HG03103 (cell line): ENCODE measurements at regions not wholly inside any gene's neighbourhood (a gene's known extent, or its start where the extent isn't known, plus 50 kb on each side); places are given as distances from the start of the nearest gene placed in this dataset.

Experiments used
- ATAC-seq: cut with Tn5 transposase; IDR thresholded peaks from one replicate; pipeline ENCODE4 v1.9.1; 2021; ENCODE audit warnings: low read depth; ENCODE audit not compliant: unreplicated experiment

DNA sequence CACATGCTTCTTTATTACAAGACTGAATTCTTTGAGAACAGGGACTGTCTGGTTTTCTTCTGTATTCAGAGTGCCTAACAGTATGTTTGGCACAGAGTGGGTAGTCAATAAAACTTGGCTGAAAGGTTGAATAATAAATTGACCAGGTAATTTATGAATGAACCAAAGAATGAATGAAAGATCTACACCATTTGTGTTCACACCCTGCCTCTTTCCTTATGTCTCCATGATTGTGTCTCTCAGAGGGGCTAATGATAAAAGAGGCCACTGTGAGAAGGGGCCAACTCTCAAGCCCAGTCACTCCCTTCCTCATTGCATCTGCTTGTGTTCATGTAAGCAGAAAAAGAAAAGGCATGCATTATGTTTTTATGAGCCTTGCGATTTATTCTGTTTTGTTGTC is 569.7 kb upstream of the TENM4 start:
- ATAC-seq: no peak

DNA sequence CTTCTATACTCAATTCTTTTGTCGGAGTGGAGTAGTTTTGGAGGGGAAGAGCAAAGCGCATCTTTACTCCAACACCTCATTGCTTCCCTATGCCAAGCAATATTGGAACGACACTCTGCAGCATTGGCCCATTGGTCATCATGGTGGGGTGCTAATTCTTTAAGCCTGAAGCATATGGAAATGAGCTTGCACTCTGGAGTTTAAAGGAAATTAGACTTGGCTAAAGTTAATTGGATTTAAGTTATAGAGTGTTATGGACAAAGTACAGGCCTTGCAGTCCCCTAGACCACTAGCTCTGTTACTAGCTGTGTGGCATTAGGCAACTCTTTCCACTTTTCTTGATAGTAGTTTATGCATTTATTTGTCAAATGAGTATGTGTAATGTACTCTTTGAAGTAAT is 568.3 kb upstream of the TENM4 start:
- no peak for ATAC-seq

- ATAC-seq: no peak
Measured at GRCh38 chr11:80007616-80008015, 566.8 kb upstream of the TENM4 start.

DNA sequence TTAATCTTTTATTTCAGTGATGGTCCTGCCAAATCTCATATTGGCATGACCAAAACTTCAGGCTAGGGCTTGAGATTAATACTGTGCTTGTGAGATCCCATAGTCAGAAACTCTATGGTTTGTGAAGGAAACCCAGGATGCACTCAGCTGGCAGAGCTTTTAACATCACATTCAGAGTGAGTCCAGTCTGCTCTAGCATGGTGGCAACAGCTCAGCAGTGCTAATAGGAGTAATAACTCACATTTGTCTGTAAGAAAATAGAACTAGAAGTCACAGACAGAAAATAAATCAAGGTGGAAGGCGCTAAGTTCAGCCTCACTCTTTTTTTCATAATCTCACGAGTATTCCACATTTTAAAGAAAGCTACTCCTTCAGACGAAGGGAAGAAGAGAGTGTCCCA is 549.3 kb upstream of the TENM4 start:
- no peak for ATAC-seq

GRCh38 chr11:79982185-79982584 is 541.4 kb upstream of the TENM4 start:
- ATAC-seq: no peak

DNA sequence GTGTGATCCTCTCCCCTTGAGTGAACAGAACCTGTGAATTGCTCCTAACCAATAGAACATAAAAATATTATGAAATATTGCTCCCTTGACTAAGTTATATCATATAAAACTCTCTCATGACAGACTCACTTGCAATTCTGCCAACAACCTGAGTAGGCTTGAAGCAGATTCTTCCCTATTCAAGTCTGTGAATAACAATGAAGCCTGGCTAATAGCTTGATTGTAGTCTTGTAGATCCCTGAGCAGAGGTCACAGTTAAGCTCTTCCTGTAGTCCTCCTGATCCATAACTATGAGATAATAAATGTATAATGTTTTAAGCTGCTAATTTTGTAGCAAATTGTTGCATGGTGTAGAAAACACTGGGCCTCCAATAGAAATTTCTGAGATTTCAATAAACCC is 540.1 kb upstream of the TENM4 start:
- ATAC-seq: no peak

DNA sequence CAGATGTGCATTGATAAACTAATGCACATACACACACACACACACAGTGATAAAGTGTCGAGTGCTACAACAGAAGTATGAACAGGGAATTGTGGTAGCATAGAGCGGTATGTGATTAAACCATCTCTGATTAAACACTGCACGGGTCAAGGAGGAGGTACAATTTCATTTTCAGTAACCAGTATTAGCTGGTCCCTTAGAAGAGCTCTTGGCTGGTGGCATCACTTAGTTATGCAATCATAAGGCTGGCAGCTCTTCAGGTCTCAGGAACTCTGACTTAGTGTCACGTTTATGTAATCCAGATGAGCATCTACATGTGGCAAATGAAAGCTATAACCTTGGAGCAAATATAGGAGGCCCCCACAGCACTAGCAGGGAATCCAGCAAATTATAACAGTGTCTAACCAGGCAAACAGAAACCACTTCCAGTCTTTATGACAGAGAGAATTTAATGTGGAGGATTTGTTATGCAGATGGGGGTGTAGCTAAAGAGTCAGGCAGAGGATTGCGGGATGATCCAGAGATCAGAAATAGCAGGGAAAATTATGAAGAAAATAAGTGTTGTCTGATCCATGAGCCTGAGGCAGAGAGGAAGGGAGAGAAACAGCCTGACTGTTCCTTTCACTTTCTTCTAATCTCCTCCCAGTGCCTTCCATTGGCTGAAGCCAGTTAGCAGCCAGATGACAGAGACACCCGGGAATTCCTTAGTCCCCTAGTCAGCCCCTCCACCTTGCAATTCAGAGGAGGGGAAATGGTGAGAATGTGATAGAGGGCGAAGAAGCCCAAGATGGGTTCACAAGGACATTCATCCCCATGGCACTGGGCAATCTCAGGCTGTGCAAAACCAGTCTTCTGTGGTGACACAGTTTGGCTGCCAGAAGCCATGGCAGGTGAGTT is 533.1 kb upstream of the TENM4 start:
- no peak for ATAC-seq

DNA sequence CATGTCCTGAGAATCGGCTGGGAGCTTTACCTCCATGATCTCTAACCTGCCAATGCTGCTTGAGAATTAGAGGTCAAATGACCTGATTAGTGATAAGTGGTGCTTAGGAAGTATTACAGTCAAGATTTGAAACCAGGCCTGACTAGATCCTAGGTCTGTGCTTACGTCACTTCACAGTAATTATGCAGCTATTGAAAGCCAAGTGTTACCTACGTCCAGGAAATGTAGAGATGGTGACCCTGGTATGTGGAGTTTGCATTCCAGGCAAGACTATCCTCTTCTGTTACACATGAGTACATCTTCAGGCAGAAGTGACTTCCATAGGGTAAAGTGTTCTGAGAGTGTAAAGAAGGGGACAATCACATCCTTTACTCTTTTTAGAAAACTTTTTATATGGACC is 530.4 kb upstream of the TENM4 start:
- no peak for ATAC-seq

GRCh38 chr11:79966592-79966991 is 525.8 kb upstream of the TENM4 start:
- ATAC-seq: no peak

DNA sequence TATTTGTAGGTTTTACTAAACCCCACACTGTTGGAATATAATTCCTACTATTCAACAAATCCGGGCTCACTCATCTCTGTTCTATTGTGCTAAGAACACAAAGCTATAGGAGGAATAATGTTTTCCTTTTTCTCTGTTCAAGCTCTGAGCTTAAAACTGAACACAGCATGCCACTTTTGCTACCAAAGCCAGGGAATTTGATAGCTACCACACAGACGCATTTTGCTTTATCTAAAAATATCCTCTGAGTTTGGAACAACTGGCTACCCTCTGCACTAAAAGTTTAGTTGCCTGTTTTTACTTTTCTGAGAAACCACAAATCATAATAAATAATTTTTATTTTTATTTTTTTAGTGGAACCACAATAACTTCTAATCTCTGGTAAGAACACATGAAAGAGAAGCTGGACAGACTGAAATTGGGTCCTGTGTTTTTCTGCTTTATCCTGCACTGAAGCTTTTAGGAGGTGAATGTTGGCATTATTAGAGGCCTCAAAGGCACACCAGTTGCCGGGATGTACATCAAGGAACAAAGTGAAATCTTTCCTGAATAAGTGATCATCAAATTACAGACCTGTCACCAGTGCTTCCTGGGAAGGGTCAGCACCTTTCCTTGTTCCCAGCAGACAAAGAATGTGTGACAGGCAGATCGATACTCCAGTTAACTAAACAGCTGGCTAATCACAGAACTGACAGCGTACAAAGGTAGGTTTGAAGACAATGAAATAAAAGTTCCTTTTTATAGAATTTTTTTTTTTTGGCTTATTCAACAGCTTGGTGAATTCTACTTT is 523.2 kb upstream of the TENM4 start:
- no peak for ATAC-seq

GRCh38 chr11:79960461-79960860 is 519.6 kb upstream of the TENM4 start:
- no peak for ATAC-seq

DNA sequence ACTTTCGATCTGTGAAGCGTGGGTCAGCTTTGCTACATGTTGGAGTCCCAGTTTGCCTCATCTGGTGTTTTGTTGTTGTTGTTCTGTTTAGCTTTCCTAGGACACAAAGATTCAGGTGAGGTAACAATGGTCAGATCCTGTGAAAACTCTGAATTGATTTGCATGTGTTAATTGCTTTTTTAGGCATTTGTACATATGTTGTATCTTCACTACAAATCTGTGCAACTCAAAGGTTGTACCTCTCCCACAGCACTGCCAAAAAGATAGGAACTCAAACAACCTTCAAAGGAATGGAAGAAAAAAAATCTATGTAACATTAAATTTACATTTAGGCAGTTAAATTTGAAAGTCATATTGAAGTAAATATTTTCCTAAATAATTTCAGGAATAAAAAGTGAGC is 518.5 kb upstream of the TENM4 start:
- no peak for ATAC-seq

DNA sequence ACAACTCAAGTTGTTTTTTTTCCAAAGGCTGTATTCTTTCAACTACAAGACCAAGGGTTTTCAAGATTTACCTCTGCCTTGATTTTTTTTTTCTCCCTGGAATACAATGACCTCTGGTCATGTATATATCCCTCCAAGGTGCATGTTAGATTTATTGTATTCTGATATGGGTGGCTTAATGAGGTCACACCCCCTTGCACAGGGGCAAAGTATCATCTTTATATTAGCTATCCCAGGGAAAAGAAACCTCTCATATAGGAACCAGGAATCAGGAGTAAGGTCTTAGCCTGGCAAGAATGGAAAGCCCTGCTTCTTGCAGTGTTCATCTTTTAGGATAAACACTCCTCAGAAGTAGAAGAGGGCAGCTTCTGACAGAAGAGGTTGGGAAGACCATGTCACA is 516.9 kb upstream of the TENM4 start:
- ATAC-seq: no peak

GRCh38 chr11:79956061-79956460 is 515.2 kb upstream of the TENM4 start:
- ATAC-seq: no peak

GRCh38 chr11:79953629-79954028 is 512.8 kb upstream of the TENM4 start:
- no peak for ATAC-seq

DNA sequence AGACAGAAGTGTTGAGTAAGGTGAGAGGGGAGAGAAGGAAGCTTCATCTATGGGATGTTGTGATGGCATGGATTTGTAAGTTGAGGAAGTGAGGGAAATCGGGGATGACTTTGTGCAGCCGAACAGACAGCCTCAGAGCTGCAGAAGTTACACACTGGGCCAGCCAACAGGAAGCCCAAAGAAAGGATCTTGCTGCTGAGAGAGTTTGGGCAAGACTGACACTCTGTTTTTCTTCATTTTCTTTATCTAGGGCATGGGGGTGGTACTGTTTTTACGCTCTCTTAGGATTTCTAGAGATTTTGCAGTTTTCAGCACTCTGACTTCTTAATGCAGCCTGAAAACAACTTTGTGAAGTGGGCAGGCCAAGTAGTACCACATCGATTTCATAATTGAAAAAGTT is 509.9 kb upstream of the TENM4 start:
- ATAC-seq: no peak

DNA sequence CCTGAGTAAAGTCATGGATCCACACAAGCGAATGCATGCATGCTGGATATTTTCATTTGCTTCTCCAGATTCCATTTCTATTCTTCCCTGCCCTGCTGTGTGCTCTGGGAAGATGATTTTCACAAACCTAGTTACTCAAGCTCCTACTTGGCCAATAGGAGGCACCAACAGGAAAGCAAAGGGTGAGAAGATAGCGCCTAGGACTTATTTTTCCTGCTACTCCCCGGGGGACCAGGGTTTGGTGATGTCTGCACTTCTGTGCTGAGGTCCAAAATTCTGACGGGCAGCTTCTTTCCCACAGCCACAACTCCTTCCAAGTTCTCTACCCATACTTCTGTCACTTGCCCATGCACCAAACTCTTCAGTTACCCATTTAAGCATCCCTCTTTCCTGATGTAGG is 509.3 kb upstream of the TENM4 start:
- ATAC-seq: no peak

DNA sequence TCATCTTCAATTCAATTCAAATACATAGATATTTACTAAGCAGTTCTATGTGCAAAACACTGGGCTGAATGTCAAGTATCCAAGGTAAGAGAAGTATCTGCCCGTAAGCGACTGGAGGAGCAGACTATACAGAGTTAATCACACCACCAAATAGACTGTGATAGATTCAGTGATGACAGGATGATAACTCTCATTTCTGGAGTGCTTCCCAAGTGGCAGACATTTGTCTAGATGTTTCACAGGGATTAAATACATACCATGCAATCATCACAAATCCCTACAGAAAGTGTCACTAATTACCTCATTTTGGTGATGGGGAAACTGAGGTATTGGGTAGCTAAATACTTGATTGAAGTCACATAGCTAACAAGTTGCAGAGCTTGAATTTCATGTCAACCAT is 508.7 kb upstream of the TENM4 start:
- no peak for ATAC-seq

GRCh38 chr11:79942646-79943045 is 501.8 kb upstream of the TENM4 start:
- no peak for ATAC-seq

- no peak for ATAC-seq
Measured at GRCh38 chr11:79942090-79942489, 501.3 kb upstream of the TENM4 start.

DNA sequence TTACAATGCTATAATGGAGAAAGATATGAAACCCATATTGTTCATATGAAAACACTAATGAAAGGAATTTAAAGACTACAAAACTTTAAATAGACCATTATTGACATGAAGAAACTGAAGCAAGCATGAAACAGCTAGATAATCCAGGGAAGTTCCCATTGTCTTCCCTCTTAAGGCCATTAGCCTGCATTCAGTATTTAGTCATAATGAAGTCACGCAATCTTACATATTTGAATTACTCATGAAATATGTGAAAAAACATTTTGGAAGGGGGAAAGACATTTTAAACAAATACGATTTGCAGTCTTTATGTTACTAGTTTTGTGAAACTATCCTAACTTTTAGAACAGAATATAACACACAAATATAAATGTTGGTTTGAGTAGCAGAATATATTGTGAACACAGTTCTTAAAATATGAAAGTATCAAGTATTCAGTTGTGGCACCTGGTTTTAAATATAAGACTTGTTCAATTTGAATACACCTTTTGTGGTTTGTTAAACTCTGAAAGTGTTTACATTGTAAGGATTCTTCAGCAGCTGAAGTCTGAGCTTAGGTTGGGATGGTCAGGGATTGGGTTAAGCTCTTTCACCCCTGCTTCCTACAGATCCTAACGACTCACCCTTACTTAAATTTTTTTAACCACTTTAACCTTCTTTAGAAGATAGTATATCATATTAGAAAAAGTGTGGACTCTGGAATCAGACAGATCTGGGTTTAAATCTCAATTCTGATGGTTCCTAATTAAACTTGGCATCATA is 500.3 kb upstream of the TENM4 start:
- no peak for ATAC-seq
